ENCODE measurements at regions not wholly inside any gene's neighbourhood (a gene's known extent, or its start where the extent isn't known, plus 50 kb on each side); places are given as distances from the start of the nearest gene placed in this dataset.

GRCh38 chr6:14506656-14507246, 389.2 kb downstream of the CD83 start:
- Histone ChIP-seq H3K4me1 (ENCODE audit: control insufficient read depth, insufficient read depth, low read length) (no peaks in the 10 kb centered on the region), H3K27me3 (ENCODE audit: control insufficient read depth, insufficient read depth, low read length) (no peaks in the 10 kb centered on the region), H3K4me3 (ENCODE audit: low read depth, low read length) (no peak overlapping the region), H3K9ac (ENCODE audit: low read depth, low read length) (no peak overlapping the region), H3K36me3 (ENCODE audit: control insufficient read depth, insufficient read depth, low read length) (no peaks in the 10 kb centered on the region), H3K9me3 (ENCODE audit: control insufficient read depth, insufficient read depth, low read length) (no peaks in the 10 kb centered on the region)

- no peak overlapping the region for H3K4me3 ChIP-seq (ENCODE audit: low read depth, low read length)
- no peaks in the 10 kb centered on the region for H3K36me3 ChIP-seq (ENCODE audit: control insufficient read depth, insufficient read depth, low read length)
Measured at GRCh38 chr6:14509120-14509519, 391.5 kb downstream of the CD83 start.

GRCh38 chr6:14510038-14510437, 392.5 kb downstream of the CD83 start:
- Histone ChIP-seq H3K4me1 (ENCODE audit: control insufficient read depth, insufficient read depth, low read length) (no peaks in the 10 kb centered on the region), H3K27me3 (ENCODE audit: control insufficient read depth, insufficient read depth, low read length) (no peaks in the 10 kb centered on the region)

More at GRCh38 chr6:14509120-14509519, 391.5 kb downstream of the CD83 start:
- Histone ChIP-seq H3K27me3 (ENCODE audit: control insufficient read depth, insufficient read depth, low read length) (no peaks in the 10 kb centered on the region), H3K9ac (ENCODE audit: low read depth, low read length) (no peak overlapping the region), H3K9me3 (ENCODE audit: control insufficient read depth, insufficient read depth, low read length) (no peaks in the 10 kb centered on the region), H3K4me1 (ENCODE audit: control insufficient read depth, insufficient read depth, low read length) (no peaks in the 10 kb centered on the region)

DNA sequence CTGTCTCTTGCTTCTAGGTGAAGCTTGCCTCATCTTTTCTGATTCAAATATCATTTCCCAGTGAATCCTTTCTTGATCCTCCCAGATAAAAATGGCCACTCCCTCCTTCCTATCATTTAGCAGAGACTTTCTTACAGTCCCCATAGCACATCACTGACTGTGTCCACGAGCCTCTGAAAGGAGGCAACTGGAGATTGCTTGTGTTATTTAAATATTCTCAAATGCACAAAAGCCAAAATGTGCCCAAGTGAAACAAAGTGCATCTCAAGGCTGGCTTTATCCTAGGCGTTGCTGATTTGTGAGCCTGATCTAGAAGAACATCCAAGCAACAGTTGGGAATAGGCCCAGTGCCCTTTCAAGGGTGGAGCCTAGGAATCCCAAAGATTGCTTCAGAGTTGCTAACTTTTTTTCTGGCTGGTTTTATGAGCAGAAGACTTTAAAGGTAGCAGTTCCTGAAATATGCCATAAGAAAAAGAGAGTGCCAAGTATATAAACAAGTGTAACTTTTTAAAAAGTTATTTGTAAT, 393.6 kb downstream of the CD83 start:
- H3K9me3 ChIP-seq (ENCODE audit: control insufficient read depth, insufficient read depth, low read length), result no peaks in the 10 kb centered on the region
- H3K27me3 ChIP-seq (ENCODE audit: control insufficient read depth, insufficient read depth, low read length), result no peaks in the 10 kb centered on the region
- no peak overlapping the region for H3K9ac ChIP-seq (ENCODE audit: low read depth, low read length)
- H3K4me3 ChIP-seq (ENCODE audit: low read depth, low read length), result no peak overlapping the region
- no peaks in the 10 kb centered on the region for H3K36me3 ChIP-seq (ENCODE audit: control insufficient read depth, insufficient read depth, low read length)
- H3K4me1 ChIP-seq (ENCODE audit: control insufficient read depth, insufficient read depth, low read length), result no peaks in the 10 kb centered on the region

More at GRCh38 chr6:14510038-14510437, 392.5 kb downstream of the CD83 start:
- no peaks in the 10 kb centered on the region for H3K9me3 ChIP-seq (ENCODE audit: control insufficient read depth, insufficient read depth, low read length)
- no peak overlapping the region for H3K9ac ChIP-seq (ENCODE audit: low read depth, low read length)
- H3K36me3 ChIP-seq (ENCODE audit: control insufficient read depth, insufficient read depth, low read length), result no peaks in the 10 kb centered on the region
- no peak overlapping the region for H3K4me3 ChIP-seq (ENCODE audit: low read depth, low read length)

- no peaks in the 10 kb centered on the region for H3K9me3 ChIP-seq (ENCODE audit: control insufficient read depth, insufficient read depth, low read length)
- H3K36me3 ChIP-seq (ENCODE audit: control insufficient read depth, insufficient read depth, low read length), result no peaks in the 10 kb centered on the region
- H3K9ac ChIP-seq (ENCODE audit: low read depth, low read length), result no peak overlapping the region
- H3K27me3 ChIP-seq (ENCODE audit: control insufficient read depth, insufficient read depth, low read length), result no peaks in the 10 kb centered on the region
- H3K4me3 ChIP-seq (ENCODE audit: low read depth, low read length), result no peak overlapping the region
- no peaks in the 10 kb centered on the region for H3K4me1 ChIP-seq (ENCODE audit: control insufficient read depth, insufficient read depth, low read length)
Measured at GRCh38 chr6:14512246-14512645, 394.7 kb downstream of the CD83 start.

DNA sequence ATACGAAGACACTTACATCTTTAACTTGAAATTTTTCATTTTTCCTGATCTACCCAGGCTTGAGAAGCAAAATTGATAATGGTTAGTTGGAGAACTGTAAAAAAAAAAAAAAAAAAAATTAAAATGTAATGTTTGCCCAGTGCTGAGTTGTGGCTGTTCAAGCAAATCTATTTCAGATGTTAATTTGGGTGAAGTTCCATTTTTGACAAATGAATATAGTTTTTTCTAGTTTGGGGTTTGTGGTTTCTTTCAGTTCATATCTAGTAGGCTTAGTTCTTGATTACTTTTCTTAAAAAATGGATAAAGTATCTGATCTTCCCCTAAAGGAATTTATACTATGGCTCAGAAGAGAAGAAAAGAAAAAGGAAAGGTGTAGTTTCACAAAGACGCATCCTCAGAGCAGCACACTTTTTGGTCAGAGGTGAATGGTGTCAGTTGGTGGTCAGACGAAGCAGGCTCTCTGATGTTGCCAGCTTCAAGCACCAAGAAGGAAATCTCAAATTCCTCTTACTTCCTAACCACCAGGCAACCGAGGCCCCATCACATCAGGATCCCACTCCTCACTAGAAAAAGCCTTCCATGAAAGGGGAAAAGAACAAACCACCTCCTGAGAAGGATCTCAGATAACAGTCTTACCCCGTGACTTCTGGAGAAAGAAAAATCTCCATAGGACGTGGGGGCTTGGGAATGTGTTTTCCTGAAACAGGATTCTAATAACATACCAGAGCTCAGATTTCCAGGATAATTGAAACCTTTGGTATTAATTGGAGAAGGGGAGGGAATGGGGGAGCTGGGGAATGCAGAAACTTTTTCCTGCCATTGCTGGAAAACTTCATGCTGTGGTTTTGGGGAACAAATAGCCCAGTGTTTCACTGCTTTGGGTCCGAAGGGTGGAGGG, 396.2 kb downstream of the CD83 start:
- H3K9ac ChIP-seq (ENCODE audit: low read depth, low read length), result no peak overlapping the region
- no peaks in the 10 kb centered on the region for H3K4me1 ChIP-seq (ENCODE audit: control insufficient read depth, insufficient read depth, low read length)
- H3K36me3 ChIP-seq (ENCODE audit: control insufficient read depth, insufficient read depth, low read length), result no peaks in the 10 kb centered on the region
- H3K27me3 ChIP-seq (ENCODE audit: control insufficient read depth, insufficient read depth, low read length), result no peaks in the 10 kb centered on the region
- no peak overlapping the region for H3K4me3 ChIP-seq (ENCODE audit: low read depth, low read length)
- no peaks in the 10 kb centered on the region for H3K9me3 ChIP-seq (ENCODE audit: control insufficient read depth, insufficient read depth, low read length)

- H3K9ac ChIP-seq (ENCODE audit: low read depth, low read length), result no peak overlapping the region
Measured at GRCh38 chr6:14516956-14517355, 399.4 kb downstream of the CD83 start.

GRCh38 chr6:14517516-14518105, 400.0 kb downstream of the CD83 start:
- no peaks in the 10 kb centered on the region for H3K27me3 ChIP-seq (ENCODE audit: control insufficient read depth, insufficient read depth, low read length)
- no peaks in the 10 kb centered on the region for H3K4me1 ChIP-seq (ENCODE audit: control insufficient read depth, insufficient read depth, low read length)
- no peaks in the 10 kb centered on the region for H3K36me3 ChIP-seq (ENCODE audit: control insufficient read depth, insufficient read depth, low read length)
- no peaks in the 10 kb centered on the region for H3K9me3 ChIP-seq (ENCODE audit: control insufficient read depth, insufficient read depth, low read length)
- no peak overlapping the region for H3K9ac ChIP-seq (ENCODE audit: low read depth, low read length)
- no peak overlapping the region for H3K4me3 ChIP-seq (ENCODE audit: low read depth, low read length)

More at GRCh38 chr6:14516956-14517355, 399.4 kb downstream of the CD83 start:
- Histone ChIP-seq H3K27me3 (ENCODE audit: control insufficient read depth, insufficient read depth, low read length) (no peaks in the 10 kb centered on the region), H3K4me3 (ENCODE audit: low read depth, low read length) (no peak overlapping the region), H3K36me3 (ENCODE audit: control insufficient read depth, insufficient read depth, low read length) (no peaks in the 10 kb centered on the region), H3K9me3 (ENCODE audit: control insufficient read depth, insufficient read depth, low read length) (no peaks in the 10 kb centered on the region), H3K4me1 (ENCODE audit: control insufficient read depth, insufficient read depth, low read length) (no peaks in the 10 kb centered on the region)

GRCh38 chr6:14518515-14519217, 401.1 kb downstream of the CD83 start:
- Histone ChIP-seq H3K9ac (ENCODE audit: low read depth, low read length) (no peak overlapping the region), H3K4me1 (ENCODE audit: control insufficient read depth, insufficient read depth, low read length) (no peaks in the 10 kb centered on the region), H3K4me3 (ENCODE audit: low read depth, low read length) (no peak overlapping the region), H3K27me3 (ENCODE audit: control insufficient read depth, insufficient read depth, low read length) (no peaks in the 10 kb centered on the region), H3K9me3 (ENCODE audit: control insufficient read depth, insufficient read depth, low read length) (no peaks in the 10 kb centered on the region), H3K36me3 (ENCODE audit: control insufficient read depth, insufficient read depth, low read length) (no peaks in the 10 kb centered on the region)

GRCh38 chr6:14520029-14520428, 402.5 kb downstream of the CD83 start:
- no peaks in the 10 kb centered on the region for H3K27me3 ChIP-seq (ENCODE audit: control insufficient read depth, insufficient read depth, low read length)
- H3K4me3 ChIP-seq (ENCODE audit: low read depth, low read length), result no peak overlapping the region
- no peaks in the 10 kb centered on the region for H3K9me3 ChIP-seq (ENCODE audit: control insufficient read depth, insufficient read depth, low read length)
- no peaks in the 10 kb centered on the region for H3K36me3 ChIP-seq (ENCODE audit: control insufficient read depth, insufficient read depth, low read length)
- H3K4me1 ChIP-seq (ENCODE audit: control insufficient read depth, insufficient read depth, low read length), result no peaks in the 10 kb centered on the region
- H3K9ac ChIP-seq (ENCODE audit: low read depth, low read length), result no peak overlapping the region

- no peaks in the 10 kb centered on the region for H3K27me3 ChIP-seq (ENCODE audit: control insufficient read depth, insufficient read depth, low read length)
- H3K4me3 ChIP-seq (ENCODE audit: low read depth, low read length), result no peak overlapping the region
- no peaks in the 10 kb centered on the region for H3K9me3 ChIP-seq (ENCODE audit: control insufficient read depth, insufficient read depth, low read length)
- H3K36me3 ChIP-seq (ENCODE audit: control insufficient read depth, insufficient read depth, low read length), result no peaks in the 10 kb centered on the region
- H3K4me1 ChIP-seq (ENCODE audit: control insufficient read depth, insufficient read depth, low read length), result no peaks in the 10 kb centered on the region
- no peak overlapping the region for H3K9ac ChIP-seq (ENCODE audit: low read depth, low read length)
Measured at GRCh38 chr6:14520536-14520935, 403.0 kb downstream of the CD83 start.
